ENCODE measurements at regions not wholly inside any gene's neighbourhood (a gene's known extent, or its start where the extent isn't known, plus 50 kb on each side); places are given as distances from the start of the nearest gene placed in this dataset.
A peak's percentile ranks its signal among the peaks of the same experiment; 100 is the strongest.
"Not testable (repeated sequence)": the region's sequence is repeated elsewhere in the genome, so short reads cannot be mapped to it uniquely, and the experiment has no call there.

DNA sequence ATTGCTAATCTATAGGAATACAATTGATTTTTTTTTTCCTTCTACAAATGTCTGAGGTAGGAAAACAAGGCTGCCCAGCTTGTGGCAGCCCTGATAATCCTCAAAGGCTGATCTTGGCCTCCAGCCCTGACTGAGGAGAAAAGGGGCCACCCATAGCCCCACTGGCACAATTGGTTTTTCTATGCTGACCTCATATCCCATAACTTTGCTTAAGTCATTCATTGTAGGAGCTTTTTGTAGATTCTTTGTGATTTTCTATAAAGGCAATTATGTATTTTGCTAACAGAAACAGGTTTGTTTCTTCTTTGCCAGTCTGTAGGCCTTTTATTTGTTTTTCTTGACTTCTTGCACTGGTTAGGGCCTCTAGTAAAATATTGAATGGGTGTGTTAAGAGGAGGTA, 80.2 kb upstream of the C15orf39 start (continued):
- TF ChIP-seq ZIC2 (tag by site-specific recombination; IDR thresholded peaks at IDR 0.05) = no peak

DNA sequence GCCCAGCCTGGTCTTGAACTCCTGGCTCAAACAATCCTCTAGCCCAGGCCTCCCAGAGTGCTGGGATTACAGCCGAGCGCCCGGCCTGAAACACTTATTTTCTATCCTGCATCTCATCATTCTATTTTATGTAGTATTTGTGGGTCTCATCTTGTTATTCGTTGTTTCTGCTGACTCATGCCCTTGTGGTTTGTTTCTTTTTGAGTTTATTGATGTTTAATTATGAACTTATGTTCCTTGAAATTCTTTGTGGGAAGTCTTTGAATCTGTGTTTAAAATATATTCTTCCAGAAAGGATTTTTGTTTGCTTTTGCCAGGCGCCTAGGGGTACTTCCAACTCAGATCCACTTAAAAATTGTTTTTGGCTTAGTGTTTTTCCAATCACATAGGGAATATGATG, 78.3 kb upstream of the C15orf39 start:
- TF ChIP-seq, protein P1, sequence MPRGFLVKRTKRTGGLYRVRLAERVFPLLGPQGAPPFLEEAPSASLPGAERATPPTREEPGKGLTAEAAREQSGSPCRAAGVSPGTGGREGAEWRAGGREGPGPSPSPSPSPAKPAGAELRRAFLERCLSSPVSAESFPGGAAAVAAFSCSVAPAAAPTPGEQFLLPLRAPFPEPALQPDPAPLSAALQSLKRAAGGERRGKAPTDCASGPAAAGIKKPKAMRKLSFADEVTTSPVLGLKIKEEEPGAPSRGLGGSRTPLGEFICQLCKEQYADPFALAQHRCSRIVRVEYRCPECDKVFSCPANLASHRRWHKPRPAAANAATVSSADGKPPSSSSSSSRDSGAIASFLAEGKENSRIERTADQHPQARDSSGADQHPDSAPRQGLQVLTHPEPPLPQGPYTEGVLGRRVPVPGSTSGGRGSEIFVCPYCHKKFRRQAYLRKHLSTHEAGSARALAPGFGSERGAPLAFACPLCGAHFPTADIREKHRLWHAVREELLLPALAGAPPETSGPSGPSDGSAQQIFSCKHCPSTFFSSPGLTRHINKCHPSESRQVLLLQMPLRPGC (tag by site-specific recombination; IDR thresholded peaks at IDR 0.05) = 0 out of 2 replicates have a peak, but pooled peaks have one; percentile 46
- TF ChIP-seq SP7 (tag by site-specific recombination; IDR thresholded peaks at IDR 0.05) (peak; percentile 37; the same call in 1 of the 2 replicates), WT1 (tag by site-specific recombination; IDR thresholded peaks at IDR 0.05) (peak; percentile 68), ZNF664 (tag by site-specific recombination; IDR thresholded peaks at IDR 0.05) (no peak), ZNF501 (tag by site-specific recombination; IDR thresholded peaks at IDR 0.05) (no peak), ZEB2 (tag by site-specific recombination; IDR thresholded peaks at IDR 0.05) (peak; percentile 49; the same call in 1 of the 2 replicates), GFI1B (tag by site-specific recombination; IDR thresholded peaks at IDR 0.05) (0 out of 2 replicates have a peak, but pooled peaks have one; percentile 10), HOXD13 (CRISPR knock-in tag; IDR thresholded peaks at IDR 0.05; ENCODE audit: borderline replicate concordance) (0 out of 2 replicates have a peak, but pooled peaks have one; percentile 51), ZNF416 (tag by site-specific recombination; IDR thresholded peaks at IDR 0.05) (no peak), ZBTB8A (tag by site-specific recombination; IDR thresholded peaks at IDR 0.05) (peak; percentile 25; the same call in 1 of the 2 replicates), BCL11A (tag by site-specific recombination; IDR thresholded peaks at IDR 0.05; ENCODE audit: low read depth) (peak; percentile 52; the same call in 1 of the 2 replicates), ZNF610 (tag by site-specific recombination; IDR thresholded peaks at IDR 0.05; ENCODE audit: borderline replicate concordance) (peak; percentile 29; the same call in 1 of the 2 replicates)
- TF ChIP-seq, protein P2, sequence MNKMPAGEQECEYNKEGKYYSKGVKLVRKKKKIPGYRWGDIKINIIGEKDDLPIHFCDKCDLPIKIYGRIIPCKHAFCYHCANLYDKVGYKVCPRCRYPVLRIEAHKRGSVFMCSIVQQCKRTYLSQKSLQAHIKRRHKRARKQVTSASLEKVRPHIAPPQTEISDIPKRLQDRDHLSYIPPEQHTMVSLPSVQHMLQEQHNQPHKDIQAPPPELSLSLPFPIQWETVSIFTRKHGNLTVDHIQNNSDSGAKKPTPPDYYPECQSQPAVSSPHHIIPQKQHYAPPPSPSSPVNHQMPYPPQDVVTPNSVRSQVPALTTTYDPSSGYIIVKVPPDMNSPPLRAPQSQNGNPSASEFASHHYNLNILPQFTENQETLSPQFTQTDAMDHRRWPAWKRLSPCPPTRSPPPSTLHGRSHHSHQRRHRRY (tag by site-specific recombination; IDR thresholded peaks at IDR 0.05) = no peak
- TF ChIP-seq, protein P3, sequence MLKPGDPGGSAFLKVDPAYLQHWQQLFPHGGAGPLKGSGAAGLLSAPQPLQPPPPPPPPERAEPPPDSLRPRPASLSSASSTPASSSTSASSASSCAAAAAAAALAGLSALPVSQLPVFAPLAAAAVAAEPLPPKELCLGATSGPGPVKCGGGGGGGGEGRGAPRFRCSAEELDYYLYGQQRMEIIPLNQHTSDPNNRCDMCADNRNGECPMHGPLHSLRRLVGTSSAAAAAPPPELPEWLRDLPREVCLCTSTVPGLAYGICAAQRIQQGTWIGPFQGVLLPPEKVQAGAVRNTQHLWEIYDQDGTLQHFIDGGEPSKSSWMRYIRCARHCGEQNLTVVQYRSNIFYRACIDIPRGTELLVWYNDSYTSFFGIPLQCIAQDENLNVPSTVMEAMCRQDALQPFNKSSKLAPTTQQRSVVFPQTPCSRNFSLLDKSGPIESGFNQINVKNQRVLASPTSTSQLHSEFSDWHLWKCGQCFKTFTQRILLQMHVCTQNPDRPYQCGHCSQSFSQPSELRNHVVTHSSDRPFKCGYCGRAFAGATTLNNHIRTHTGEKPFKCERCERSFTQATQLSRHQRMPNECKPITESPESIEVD (tag by site-specific recombination; IDR thresholded peaks at IDR 0.05) = peak; percentile 98
- Histone ChIP-seq H3K4me3 (ENCODE audit: low read depth, low read length) (no peak overlapping the region), H3K9me3 (ENCODE audit: control insufficient read depth, insufficient read depth, low read depth, low read length) (no peaks in the 10 kb centered on the region), H3K36me3 (ENCODE audit: control insufficient read depth in 2 of 2, insufficient read depth in 1 of 2, low read length in 2 of 2) (no peaks in the 10 kb centered on the region), H3K27ac (ENCODE audit: extremely low read depth, low read depth, low read length) (no peak overlapping the region), H3K4me1 (ENCODE audit: control insufficient read depth, insufficient read depth, low read length) (no peaks in the 10 kb centered on the region)
- ChIA-PET CTCF (interaction anchor here (0.9 kb wide), 1 partner anchor 9 kb away, joined by 5 read pairs; no protein-coding TSS in a partner anchor), POLR2A (no interaction called here)

DNA sequence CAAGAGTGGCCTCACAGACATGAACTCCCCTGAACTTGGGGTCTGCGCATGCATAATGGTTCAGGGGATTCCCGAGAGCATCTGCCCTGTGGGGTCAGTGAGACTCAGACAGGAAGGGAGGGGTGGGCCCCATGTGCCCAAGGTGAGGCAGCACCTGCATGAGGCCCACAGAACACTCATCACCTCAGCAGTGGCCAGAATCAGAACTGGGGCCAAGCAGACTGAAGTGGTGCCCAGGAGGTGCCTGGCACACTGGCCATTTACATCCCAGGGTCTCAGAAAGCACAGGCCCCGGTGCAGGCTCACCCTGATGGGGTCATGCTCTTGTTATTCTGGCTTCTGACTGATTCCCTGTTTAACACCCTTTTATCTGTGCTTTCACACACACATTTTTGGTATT, 77.4 kb upstream of the C15orf39 start:
- POLR2A ChIA-PET; H3K9me3 ChIP-seq (ENCODE audit: control insufficient read depth, insufficient read depth, low read depth, low read length); H3K4me3 ChIP-seq (ENCODE audit: low read depth, low read length); CTCF ChIA-PET; H3K27ac ChIP-seq (ENCODE audit: extremely low read depth, low read depth, low read length); H3K4me1 ChIP-seq (ENCODE audit: control insufficient read depth, insufficient read depth, low read length); H3K36me3 ChIP-seq (ENCODE audit: control insufficient read depth in 2 of 2, insufficient read depth in 1 of 2, low read length in 2 of 2): not testable (repeated sequence)

DNA sequence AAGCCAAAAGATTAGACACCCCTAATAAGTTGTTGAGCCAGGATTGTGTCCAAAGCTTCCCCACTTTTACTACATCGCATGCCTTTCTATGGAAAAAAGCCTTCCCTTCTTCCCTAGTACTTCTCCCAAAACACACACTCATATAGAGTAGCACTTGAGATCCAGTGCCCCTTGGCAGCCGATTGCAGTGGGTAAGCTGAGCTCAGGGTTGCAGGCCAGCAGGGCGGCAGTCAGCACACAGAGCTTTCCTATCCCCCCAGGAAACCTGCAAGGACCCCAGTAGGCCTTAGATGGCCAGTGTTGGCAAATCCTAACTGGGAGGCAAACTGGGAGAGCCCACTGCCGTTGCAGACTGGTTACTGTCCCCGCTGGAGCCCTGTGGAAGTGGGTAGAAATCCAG, 75.7 kb upstream of the C15orf39 start:
- ChIA-PET CTCF (interaction anchor here (0.6 kb wide), 1 partner anchor 12 kb away, joined by 3 read pairs; no protein-coding TSS in a partner anchor), POLR2A (no interaction called here)
- Histone ChIP-seq H3K27ac (ENCODE audit: extremely low read depth, low read depth, low read length) (no peak overlapping the region), H3K4me3 (ENCODE audit: low read depth, low read length) (no peak overlapping the region), H3K4me1 (ENCODE audit: control insufficient read depth, insufficient read depth, low read length) (no peaks in the 10 kb centered on the region), H3K36me3 (ENCODE audit: control insufficient read depth in 2 of 2, insufficient read depth in 1 of 2, low read length in 2 of 2) (no peaks in the 10 kb centered on the region), H3K9me3 (ENCODE audit: control insufficient read depth, insufficient read depth, low read depth, low read length) (no peaks in the 10 kb centered on the region)
- TF ChIP-seq GLIS2 (tag by site-specific recombination; IDR thresholded peaks at IDR 0.05) (no peak), ZNF114 (tag by site-specific recombination; IDR thresholded peaks at IDR 0.05) (no peak), KLF1 (tag by site-specific recombination; IDR thresholded peaks at IDR 0.05) (no peak), ZSCAN30 (tag by site-specific recombination; IDR thresholded peaks at IDR 0.05) (no peak), ZNF610 (tag by site-specific recombination; IDR thresholded peaks at IDR 0.05; ENCODE audit: borderline replicate concordance) (no peak), SALL2 (tag by site-specific recombination; IDR thresholded peaks at IDR 0.05; ENCODE audit: borderline replicate concordance) (no peak)
- TF ChIP-seq, protein P4, sequence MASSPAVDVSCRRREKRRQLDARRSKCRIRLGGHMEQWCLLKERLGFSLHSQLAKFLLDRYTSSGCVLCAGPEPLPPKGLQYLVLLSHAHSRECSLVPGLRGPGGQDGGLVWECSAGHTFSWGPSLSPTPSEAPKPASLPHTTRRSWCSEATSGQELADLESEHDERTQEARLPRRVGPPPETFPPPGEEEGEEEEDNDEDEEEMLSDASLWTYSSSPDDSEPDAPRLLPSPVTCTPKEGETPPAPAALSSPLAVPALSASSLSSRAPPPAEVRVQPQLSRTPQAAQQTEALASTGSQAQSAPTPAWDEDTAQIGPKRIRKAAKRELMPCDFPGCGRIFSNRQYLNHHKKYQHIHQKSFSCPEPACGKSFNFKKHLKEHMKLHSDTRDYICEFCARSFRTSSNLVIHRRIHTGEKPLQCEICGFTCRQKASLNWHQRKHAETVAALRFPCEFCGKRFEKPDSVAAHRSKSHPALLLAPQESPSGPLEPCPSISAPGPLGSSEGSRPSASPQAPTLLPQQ (tag by site-specific recombination; IDR thresholded peaks at IDR 0.05) = no peak
- TF ChIP-seq, protein P5, sequence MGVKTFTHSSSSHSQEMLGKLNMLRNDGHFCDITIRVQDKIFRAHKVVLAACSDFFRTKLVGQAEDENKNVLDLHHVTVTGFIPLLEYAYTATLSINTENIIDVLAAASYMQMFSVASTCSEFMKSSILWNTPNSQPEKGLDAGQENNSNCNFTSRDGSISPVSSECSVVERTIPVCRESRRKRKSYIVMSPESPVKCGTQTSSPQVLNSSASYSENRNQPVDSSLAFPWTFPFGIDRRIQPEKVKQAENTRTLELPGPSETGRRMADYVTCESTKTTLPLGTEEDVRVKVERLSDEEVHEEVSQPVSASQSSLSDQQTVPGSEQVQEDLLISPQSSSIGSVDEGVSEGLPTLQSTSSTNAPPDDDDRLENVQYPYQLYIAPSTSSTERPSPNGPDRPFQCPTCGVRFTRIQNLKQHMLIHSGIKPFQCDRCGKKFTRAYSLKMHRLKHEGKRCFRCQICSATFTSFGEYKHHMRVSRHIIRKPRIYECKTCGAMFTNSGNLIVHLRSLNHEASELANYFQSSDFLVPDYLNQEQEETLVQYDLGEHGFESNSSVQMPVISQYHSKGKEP (tag by site-specific recombination; IDR thresholded peaks at IDR 0.05) = no peak
